ENCODE measurements at regions not wholly inside any gene's neighbourhood (a gene's known extent, or its start where the extent isn't known, plus 50 kb on each side); places are given as distances from the start of the nearest gene placed in this dataset.
A peak's percentile ranks its signal among the peaks of the same experiment; 100 is the strongest.

GRCh38 chr6:14936861-14937260 is 309.0 kb upstream of the JARID2 start:
- DNase-seq, result no peak

DNA sequence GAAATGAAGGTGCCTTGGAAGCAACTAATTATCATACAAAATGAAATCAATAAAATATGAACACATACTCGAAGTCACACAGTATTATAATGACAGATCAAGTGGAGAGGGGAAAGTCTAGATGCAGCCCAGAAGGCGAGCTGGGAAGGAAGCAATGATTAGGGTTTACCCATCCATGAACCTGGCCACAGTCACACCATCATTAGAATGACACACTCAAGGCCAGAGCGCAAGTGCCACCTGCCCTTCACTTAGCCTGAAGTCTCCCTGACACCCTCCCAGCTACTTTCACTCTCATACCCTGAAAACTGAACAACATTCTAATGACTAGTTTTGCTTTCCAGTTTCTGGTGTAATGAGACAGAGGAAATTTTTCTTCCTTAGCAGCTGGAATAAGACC is 302.8 kb upstream of the JARID2 start:
- DNase-seq, result no peak

GRCh38 chr6:14944593-14944992 is 301.3 kb upstream of the JARID2 start:
- no peak for DNase-seq

GRCh38 chr6:14945461-14946185 is 300.2 kb upstream of the JARID2 start:
- no peak for DNase-seq

GRCh38 chr6:14946753-14947152 is 299.1 kb upstream of the JARID2 start:
- no peak for DNase-seq

DNA sequence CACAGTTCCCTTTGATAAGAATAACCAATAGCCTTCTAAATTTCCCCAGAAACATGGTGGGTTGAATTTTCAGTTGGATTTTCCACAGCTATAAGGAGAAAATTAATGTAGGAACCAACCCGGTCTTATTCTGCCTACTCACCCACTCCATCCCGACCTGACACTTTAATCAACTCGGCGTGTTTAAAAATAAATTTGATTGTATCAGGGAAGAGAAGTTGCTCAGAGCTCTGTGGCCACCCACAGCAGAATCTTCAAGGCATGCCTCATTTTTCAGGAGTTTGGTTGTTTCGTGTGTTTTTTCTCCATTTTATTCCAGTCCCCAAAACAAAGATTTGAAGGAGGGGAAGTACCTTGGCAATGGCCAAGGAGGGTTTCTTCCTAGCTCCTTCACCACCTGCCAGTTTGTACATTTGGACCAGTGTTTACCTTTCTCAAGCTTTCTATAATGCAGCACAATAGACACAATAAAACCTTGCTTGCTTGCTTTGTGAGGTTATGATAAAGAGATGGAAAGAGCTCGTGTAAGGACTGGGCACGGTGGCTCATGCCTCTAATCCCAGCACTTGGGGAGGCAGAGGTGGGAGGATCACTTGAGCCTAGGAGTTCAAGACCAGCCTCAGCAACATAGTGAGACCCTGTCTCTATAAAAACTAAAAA is 297.2 kb upstream of the JARID2 start:
- DNase-seq, result no peak

GRCh38 chr6:14950103-14950969 is 295.5 kb upstream of the JARID2 start:
- no peak for DNase-seq

DNA sequence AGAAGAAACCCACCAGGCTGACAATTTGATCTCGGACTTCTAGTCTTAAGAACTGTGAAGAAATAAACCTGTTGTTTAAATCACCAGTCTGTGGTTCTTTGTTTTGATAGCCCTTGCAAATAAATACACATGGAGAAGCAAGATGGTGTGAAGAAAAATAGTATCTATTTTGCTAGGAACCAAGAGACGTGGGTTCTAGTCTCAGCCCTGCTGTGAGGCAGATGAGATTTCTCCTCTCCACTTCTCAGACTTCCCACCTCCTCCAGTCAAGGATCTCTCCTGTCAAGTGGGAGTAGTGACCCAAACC is 294.9 kb upstream of the JARID2 start:
- no peak for DNase-seq

DNA sequence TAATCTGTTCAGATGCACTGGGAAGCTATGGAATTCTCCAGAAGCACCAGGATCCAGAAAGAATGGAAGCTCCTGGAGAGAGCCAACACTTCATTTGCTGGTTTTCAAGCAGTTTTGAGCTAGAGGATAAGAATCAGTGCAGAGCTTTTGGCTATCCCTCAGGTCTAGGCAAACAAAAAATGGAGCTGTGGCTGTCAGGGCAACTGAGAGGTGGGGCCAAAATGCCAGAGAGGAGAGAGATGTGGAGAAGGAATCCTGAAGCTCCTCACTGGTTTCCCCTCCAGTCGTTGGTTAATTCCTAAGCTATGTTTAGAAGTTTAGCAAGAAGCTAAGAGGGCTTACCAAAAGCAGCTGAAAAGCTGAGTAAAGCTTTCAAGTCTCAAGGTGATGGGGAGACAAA is 294.2 kb upstream of the JARID2 start:
- DNase-seq, result no peak

- no peak for DNase-seq
Measured at GRCh38 chr6:14953836-14954235, 292.0 kb upstream of the JARID2 start.

DNA sequence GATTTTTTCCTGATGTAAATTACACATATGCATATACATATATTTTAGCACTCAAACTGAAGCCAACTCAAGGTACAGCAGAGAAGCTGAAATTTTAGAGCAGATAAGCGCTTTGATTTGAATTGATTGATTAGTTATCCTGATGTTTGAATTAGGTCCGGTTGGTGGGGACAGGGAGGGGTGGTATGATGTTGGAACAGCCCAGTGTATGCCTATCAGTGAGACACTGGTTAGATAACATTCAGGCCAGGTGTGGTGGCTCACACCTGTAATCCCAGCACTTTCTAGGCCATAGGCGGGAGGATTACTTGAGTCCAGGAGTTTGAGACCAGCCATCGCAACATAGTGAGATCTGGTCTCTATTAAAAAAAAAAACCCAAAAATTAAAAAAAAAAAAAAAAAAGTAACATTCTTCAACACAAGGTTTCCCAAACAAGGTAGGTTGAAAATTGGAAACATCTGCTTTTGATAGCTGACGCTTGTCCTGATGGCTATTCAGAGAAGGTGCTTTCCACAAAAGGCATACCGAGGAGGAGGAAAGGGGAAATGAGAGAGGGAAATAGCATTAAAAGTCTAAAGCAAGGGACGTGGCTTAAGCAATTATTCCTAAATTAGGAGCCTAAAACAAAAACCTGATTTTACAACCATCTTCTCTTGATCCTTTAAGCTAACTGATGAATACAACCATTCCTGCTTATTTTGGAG is 288.4 kb upstream of the JARID2 start:
- DNase-seq, result no peak

GRCh38 chr6:14959324-14959885 is 286.5 kb upstream of the JARID2 start:
- no peak for DNase-seq

GRCh38 chr6:14964556-14965270 is 281.2 kb upstream of the JARID2 start:
- DNase-seq, result peak; percentile 84

GRCh38 chr6:14965424-14966075 is 280.3 kb upstream of the JARID2 start:
- no peak for DNase-seq

GRCh38 chr6:14966096-14966905 is 279.6 kb upstream of the JARID2 start:
- no peak for DNase-seq

- no peak for DNase-seq
Measured at GRCh38 chr6:14966906-14967711, 278.8 kb upstream of the JARID2 start.

DNA sequence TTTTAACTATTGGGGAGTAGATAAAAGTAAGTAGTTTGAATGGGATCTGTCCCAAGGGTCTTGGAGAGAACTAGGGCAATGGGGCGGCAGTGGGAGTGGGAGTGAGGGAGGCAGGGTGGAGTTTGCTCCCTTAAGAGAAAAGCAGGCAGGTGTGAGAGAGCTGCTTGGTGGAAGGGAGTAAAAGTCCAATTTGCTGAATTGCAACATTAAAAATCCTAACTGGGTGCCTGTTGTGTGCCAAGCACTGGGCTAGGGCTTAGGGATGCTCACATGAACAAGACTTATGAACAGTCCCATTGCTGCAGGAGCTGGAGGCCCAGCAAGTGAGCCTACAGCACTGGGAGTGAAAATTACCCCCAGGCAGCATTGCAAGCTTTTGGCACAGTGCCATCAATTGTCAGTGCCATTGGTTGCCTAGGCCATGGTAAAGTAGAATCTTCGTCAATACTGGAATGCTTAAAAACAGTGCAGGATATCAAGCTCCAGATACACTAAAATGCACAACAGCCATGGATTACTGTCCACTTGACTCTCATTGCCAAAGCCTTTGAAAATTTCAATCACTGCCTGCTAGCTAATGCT is 277.7 kb upstream of the JARID2 start:
- no peak for DNase-seq

DNA sequence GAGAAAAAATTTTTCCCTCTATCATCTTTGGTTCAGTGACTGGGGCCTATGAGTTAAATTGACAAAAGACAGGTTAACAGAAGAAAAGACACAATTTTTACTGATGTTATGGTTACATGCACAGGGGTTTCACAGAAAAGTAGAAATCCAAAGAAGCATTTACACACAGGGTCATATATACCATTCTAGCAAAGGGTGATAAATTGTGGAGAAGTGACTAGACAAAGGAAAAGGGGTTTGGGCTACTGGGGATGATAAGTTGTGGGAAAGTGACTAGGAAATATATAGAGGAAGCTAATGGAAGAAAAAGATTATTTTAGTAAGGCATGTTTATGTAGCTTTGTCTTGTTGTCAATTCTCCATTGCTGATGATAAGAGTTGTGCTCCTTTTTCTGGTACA is 276.7 kb upstream of the JARID2 start:
- no peak for DNase-seq

DNA sequence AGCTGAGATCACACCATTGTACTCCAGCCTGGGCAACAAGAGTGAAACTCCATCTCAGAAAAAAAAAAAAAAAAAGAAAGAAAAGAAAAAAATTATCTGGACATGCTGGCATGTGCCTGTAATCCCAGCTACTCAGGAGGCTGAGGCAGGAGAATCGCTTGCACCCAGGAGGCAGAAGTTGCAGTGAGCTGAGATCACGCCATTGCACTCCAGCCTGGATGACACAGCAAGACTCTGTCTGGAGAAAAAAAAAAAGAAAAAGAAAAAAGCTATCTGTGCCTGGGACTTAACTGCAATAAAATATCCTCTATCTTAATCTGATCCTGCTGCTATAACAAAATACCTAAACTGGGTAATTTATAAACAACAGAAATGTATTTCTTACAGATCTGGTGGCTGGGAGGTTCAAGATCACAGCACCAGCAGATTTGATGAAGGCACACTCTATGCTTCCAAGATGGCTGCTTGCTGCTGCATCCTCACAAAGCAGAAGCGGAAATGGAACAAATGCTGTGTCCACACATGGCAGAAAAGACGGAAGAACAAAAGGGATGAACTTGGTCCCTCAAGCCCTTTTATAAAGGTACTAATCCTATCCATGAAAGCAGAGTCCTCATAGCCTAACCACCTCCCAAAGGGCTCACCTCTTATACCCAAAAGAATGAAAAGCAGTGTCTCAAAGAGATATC is 273.3 kb upstream of the JARID2 start:
- no peak for DNase-seq
